Parathyroid adenoma (tissue), 2 donors: ENCODE measurements at regions not wholly inside any gene's neighbourhood (a gene's known extent, or its start where the extent isn't known, plus 50 kb on each side); places are given as distances from the start of the nearest gene placed in this dataset.

Experiments
- H2AFZ ChIP-seq: fragments of 300-600 bp; sonication (generic); one replicate; pipeline ENCODE4 v1.7.0; 2017; ENCODE audit warnings: antibody characterized with exemption, mild to moderate bottlenecking
- H3K27ac ChIP-seq: fragments of 300-600 bp; sonication (generic); one replicate; pipeline ENCODE4 v1.7.0; 2017
- H3K27me3 ChIP-seq: fragments of 300-600 bp; sonication (generic); one replicate; pipeline ENCODE4 v1.7.0; 2017; ENCODE audit warnings: low read length; ENCODE audit not compliant: control insufficient read depth, insufficient read depth
- H3K36me3 ChIP-seq: fragments of 300-600 bp; sonication (generic); one replicate; pipeline ENCODE4 v1.7.0; 2017; ENCODE audit warnings: low read length; ENCODE audit not compliant: control insufficient read depth, insufficient read depth
- H3K4me1 ChIP-seq: fragments of 300-600 bp; sonication (generic); one replicate; pipeline ENCODE4 v1.7.0; 2017; ENCODE audit warnings: control low read depth
- H3K4me2 ChIP-seq: fragments of 300-600 bp; sonication (generic); one replicate; pipeline ENCODE4 v1.7.0; 2017; ENCODE audit warnings: low read length
- H3K4me3 ChIP-seq: fragments of 300-600 bp; sonication (generic); one replicate; pipeline ENCODE4 v1.7.0; 2017; ENCODE audit warnings: low read depth, low read length
- H3K79me2 ChIP-seq: fragments of 300-600 bp; sonication (generic); one replicate; pipeline ENCODE4 v1.7.0; 2017; ENCODE audit warnings: control low read depth
- H3K9ac ChIP-seq: fragments of 300-600 bp; sonication (generic); one replicate; pipeline ENCODE4 v1.7.0; 2017; ENCODE audit warnings: mild to moderate bottlenecking
- H3K9me3 ChIP-seq: fragments of 300-600 bp; sonication (generic); one replicate; pipeline ENCODE4 v1.7.0; 2017; ENCODE audit warnings: low read length; ENCODE audit not compliant: control insufficient read depth
- TF ChIP-seq, protein P1 (sequence below): fragments of 300-600 bp; sonication (generic); IDR thresholded peaks from one replicate; pipeline ENCODE4 v1.7.0; 2017; ENCODE audit warnings: antibody characterized with exemption, mild to moderate bottlenecking
- donor health status: primary hyperparathyroidism.

DNA sequence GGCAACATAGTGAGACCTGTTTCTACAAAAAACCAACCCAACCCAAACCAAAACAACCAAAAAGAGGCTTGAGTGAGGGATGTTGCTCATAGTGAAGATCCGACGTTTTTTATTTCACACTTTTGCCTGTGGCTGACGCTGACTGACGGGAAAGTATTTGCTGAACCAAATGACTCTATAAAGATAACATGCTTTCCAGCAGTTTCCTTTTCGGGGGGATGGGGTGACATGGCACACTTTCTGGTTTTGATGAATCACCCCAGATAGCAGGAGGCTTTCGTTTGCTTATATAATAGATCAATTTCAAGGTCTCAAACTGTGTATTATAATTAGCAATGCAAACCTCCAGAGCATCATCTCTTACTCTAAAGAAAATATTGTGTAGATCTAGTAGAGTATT, 150.8 kb downstream of the AQP4 start:
- Histone ChIP-seq H3K36me3 (no peaks in the 10 kb centered on the region), H3K27me3 (no peaks in the 10 kb centered on the region), H3K9me3 (no peaks in the 10 kb centered on the region), H3K4me2 (no peak overlapping the region), H3K9ac (no peak overlapping the region), H2AFZ (no peak overlapping the region), H3K4me3 (no peak overlapping the region), H3K79me2 (no peaks in the 10 kb centered on the region), H3K4me1 (no peaks in the 10 kb centered on the region), H3K27ac (no peak overlapping the region)
- TF ChIP-seq, protein P1, sequence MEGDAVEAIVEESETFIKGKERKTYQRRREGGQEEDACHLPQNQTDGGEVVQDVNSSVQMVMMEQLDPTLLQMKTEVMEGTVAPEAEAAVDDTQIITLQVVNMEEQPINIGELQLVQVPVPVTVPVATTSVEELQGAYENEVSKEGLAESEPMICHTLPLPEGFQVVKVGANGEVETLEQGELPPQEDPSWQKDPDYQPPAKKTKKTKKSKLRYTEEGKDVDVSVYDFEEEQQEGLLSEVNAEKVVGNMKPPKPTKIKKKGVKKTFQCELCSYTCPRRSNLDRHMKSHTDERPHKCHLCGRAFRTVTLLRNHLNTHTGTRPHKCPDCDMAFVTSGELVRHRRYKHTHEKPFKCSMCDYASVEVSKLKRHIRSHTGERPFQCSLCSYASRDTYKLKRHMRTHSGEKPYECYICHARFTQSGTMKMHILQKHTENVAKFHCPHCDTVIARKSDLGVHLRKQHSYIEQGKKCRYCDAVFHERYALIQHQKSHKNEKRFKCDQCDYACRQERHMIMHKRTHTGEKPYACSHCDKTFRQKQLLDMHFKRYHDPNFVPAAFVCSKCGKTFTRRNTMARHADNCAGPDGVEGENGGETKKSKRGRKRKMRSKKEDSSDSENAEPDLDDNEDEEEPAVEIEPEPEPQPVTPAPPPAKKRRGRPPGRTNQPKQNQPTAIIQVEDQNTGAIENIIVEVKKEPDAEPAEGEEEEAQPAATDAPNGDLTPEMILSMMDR = no peak

DNA sequence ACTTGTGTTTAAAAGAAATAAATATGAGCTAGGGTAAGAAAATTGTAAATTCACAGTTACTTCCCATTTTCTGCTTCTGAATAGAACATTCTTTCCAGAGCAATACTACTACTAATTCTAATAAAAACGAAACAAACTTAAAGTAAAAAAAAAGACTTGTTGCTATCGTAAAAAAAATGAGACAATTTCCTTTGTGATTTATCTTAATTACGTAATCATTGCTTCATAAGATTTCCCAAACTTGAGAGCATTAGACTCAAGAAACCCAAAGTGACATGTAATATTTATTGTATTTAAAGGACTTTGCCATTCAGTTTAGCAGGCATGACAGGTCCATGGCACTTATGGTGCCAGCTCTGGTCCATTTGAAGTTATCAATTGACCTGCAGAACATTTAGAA, 153.8 kb downstream of the AQP4 start:
- no peaks in the 10 kb centered on the region for H3K9me3 ChIP-seq
- H3K27me3 ChIP-seq = no peaks in the 10 kb centered on the region
- H3K36me3 ChIP-seq = no peaks in the 10 kb centered on the region
- no peaks in the 10 kb centered on the region for H3K79me2 ChIP-seq
- TF ChIP-seq, protein P1 = no peak
- no peak overlapping the region for H2AFZ ChIP-seq
- H3K4me3 ChIP-seq = no peak overlapping the region
- H3K4me1 ChIP-seq = no peaks in the 10 kb centered on the region
- no peak overlapping the region for H3K4me2 ChIP-seq
- H3K27ac ChIP-seq = no peak overlapping the region
- H3K9ac ChIP-seq = no peak overlapping the region

DNA sequence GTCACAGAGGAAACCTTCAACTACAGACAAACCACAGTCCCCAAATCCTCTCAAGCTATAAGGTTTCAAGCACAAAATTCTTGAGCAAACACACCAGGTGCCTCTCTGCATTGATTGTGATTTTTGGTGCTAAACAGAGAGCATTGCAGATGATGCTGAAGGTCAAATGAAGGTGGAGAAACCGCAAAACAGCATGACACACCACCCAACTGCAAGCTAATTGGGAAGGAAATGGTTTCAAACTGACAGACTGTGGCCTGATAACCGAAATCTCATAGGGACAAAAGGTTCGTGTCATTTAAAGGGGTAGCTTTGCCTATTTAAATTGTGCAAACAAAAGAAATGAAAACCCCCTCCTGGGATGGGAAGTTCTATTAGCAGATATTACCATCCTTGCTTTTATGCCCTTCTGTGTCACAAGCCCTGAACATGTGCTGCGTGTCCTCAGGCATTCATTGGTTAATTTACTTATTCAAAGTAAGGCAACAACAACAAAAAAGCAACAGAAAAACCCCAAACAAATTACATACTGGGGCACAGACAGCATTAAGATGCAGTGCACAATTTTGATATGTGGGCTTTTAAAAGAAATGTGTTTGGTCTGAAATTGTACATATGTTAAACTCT, 154.9 kb downstream of the AQP4 start:
- no peaks in the 10 kb centered on the region for H3K9me3 ChIP-seq
- no peak overlapping the region for H3K4me3 ChIP-seq
- H3K9ac ChIP-seq = no peak overlapping the region
- TF ChIP-seq, protein P1 = no peak
- H3K27ac ChIP-seq = no peak overlapping the region
- H3K4me1 ChIP-seq = no peaks in the 10 kb centered on the region
- H2AFZ ChIP-seq = no peak overlapping the region
- no peaks in the 10 kb centered on the region for H3K79me2 ChIP-seq
- H3K27me3 ChIP-seq = no peaks in the 10 kb centered on the region
- H3K36me3 ChIP-seq = no peaks in the 10 kb centered on the region
- no peak overlapping the region for H3K4me2 ChIP-seq

DNA sequence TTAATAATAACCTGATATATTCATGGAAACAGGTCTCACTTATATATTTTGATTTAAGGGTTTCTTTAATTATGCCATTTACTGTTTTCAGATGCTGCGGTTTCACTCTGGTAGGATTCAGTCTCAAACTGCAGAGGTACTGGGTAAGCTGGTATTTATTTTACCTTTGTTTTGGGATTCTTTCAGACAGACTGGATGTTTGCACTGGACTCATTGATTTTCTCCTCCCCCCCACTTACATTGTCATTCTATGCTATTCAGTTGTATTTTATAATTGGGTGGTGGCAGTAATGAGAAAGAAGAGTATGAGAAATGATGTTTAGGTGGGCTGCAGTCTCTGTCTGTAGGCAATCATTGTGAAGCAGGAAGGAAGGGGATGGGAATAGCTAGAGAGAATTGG, 155.6 kb downstream of the AQP4 start:
- H3K27ac ChIP-seq = no peak overlapping the region
- no peak overlapping the region for H3K9ac ChIP-seq
- H3K4me1 ChIP-seq = no peaks in the 10 kb centered on the region
- H3K36me3 ChIP-seq = no peaks in the 10 kb centered on the region
- TF ChIP-seq, protein P1 = no peak
- H3K79me2 ChIP-seq = no peaks in the 10 kb centered on the region
- no peak overlapping the region for H3K4me2 ChIP-seq
- no peak overlapping the region for H3K4me3 ChIP-seq
- no peaks in the 10 kb centered on the region for H3K27me3 ChIP-seq
- H3K9me3 ChIP-seq = no peaks in the 10 kb centered on the region
- H2AFZ ChIP-seq = no peak overlapping the region
